Natural killer cell (primary cell): ENCODE measurements at regions not wholly inside any gene's neighbourhood (a gene's known extent, or its start where the extent isn't known, plus 50 kb on each side); places are given as distances from the start of the nearest gene placed in this dataset.

ENCODE experiments used
- ATAC-seq, 3 donors: fragments of 150-1000 bp in 2 of 3; fragments of 200-7000 bp in 1 of 3; cut with Tn5 transposase; 1 replicate in 1 of 3; 2 replicates in 2 of 3; pipeline ENCODE4 v1.10.0; 2021; ENCODE audit warnings: mild to moderate bottlenecking in 2 of 3, moderate library complexity in 2 of 3
- DNase-seq, 2 donors: peaks; one replicate each; pipeline versions ENCODE4 v3.0.0 to v3.0.0-alpha.2; 2013 to 2021; ENCODE audit warnings: mixed read lengths in 1 of 2
- H3K27ac ChIP-seq: one replicate; pipeline ENCODE4 v1.5.1; 2013; ENCODE audit warnings: mild to moderate bottlenecking, low read length
- H3K27me3 ChIP-seq: one replicate; pipeline ENCODE4 v1.6.1; 2013; ENCODE audit warnings: low read length; ENCODE audit not compliant: control insufficient read depth, insufficient read depth
- H3K36me3 ChIP-seq: one replicate; pipeline ENCODE4 v1.6.1; 2013; ENCODE audit warnings: low read length; ENCODE audit not compliant: control insufficient read depth, insufficient read depth
- H3K4me1 ChIP-seq: one replicate; pipeline ENCODE4 v1.6.1; 2013; ENCODE audit warnings: low read length; ENCODE audit not compliant: control insufficient read depth, insufficient read depth
- H3K4me3 ChIP-seq: one replicate; pipeline ENCODE4 v1.5.1; 2013; ENCODE audit warnings: low read length
- H3K9me3 ChIP-seq: one replicate; pipeline ENCODE4 v1.6.1; 2013; ENCODE audit warnings: low read length; ENCODE audit not compliant: control insufficient read depth, insufficient read depth
- H3K27ac Mint-ChIP-seq, 2 donors: one replicate each; pipeline ENCODE4 v1.8.0; 2022; ENCODE audit warnings: mild to moderate bottlenecking in 2 of 2, mixed read lengths in 2 of 2, moderate library complexity in 1 of 2
- H3K27me3 Mint-ChIP-seq, 2 donors: one replicate each; pipeline ENCODE4 v1.8.0; 2022; ENCODE audit warnings: low read depth in 2 of 2, mixed read lengths in 2 of 2
- H3K36me3 Mint-ChIP-seq: one replicate; pipeline ENCODE4 v1.8.0; 2022; ENCODE audit warnings: mixed read lengths
- H3K4me1 Mint-ChIP-seq, 2 donors: one replicate each; pipeline ENCODE4 v1.8.0; 2022; ENCODE audit warnings: mixed read lengths in 2 of 2
- H3K4me3 Mint-ChIP-seq: one replicate; pipeline ENCODE4 v1.8.0; 2022; ENCODE audit warnings: mild to moderate bottlenecking, moderate library complexity, mixed read lengths
- H3K9me3 Mint-ChIP-seq, 2 donors: one replicate each; pipeline ENCODE4 v1.8.0; 2022; ENCODE audit warnings: mixed read lengths in 2 of 2
- WGBS: methylation state at CpG from one replicate; pipeline ENCODE4 v1.1.7; 2013; ENCODE audit warnings: missing lambda C conversion rate; ENCODE audit not compliant: insufficient coverage; 5-methylcytosine and 5-hydroxymethylcytosine counted together
- intact Hi-C: fragments of 100-400 bp; cut with micrococcal nuclease; formaldehyde crosslinking; loops from one replicate; pipeline ENCODE4 v1.14.2; 2022
- TF ChIP-seq, protein P1 (sequence below): fragments of 200-600 bp; IDR thresholded peaks from one replicate; pipeline ENCODE4 v1.8.0; 2022; ENCODE audit warnings: antibody characterized with exemption

DNA sequence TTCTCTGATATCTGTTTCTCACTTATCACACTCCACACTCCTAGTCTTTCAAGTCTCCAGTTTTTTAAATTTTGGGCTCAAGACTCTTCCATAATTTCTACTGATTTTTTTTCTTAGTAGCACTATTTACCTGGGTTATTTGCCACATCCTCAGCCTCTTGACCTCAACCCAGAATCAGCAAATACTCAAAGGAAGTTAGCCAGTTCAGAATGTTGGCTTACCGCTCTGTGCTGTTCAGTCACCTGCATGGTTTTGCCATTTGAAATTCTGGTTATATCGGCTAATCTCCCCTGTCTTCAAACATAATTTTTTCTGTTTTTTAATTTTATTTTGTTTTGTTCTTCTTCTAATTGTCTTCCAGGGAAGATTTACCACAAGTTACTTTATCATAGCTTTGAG, 412.6 kb downstream of the PTH2R start:
- Mint-ChIP-seq H3K4me3 (no peak overlapping the region), H3K9me3 (peaks cover 0 to 6% of the 10 kb centered on the region in 2 donors), H3K36me3 (no peaks in the 10 kb centered on the region), H3K4me1 (no peaks in the 10 kb centered on the region), H3K27me3 (no peaks in the 10 kb centered on the region), H3K27ac (no peak overlapping the region)
- no peak overlapping the region for H3K27ac ChIP-seq
- intact Hi-C loops = no loop called here
- H3K9me3 ChIP-seq = no peaks in the 10 kb centered on the region
- H3K27me3 ChIP-seq = no peaks in the 10 kb centered on the region
- no peak overlapping the region for H3K4me3 ChIP-seq
- TF ChIP-seq, protein P1, sequence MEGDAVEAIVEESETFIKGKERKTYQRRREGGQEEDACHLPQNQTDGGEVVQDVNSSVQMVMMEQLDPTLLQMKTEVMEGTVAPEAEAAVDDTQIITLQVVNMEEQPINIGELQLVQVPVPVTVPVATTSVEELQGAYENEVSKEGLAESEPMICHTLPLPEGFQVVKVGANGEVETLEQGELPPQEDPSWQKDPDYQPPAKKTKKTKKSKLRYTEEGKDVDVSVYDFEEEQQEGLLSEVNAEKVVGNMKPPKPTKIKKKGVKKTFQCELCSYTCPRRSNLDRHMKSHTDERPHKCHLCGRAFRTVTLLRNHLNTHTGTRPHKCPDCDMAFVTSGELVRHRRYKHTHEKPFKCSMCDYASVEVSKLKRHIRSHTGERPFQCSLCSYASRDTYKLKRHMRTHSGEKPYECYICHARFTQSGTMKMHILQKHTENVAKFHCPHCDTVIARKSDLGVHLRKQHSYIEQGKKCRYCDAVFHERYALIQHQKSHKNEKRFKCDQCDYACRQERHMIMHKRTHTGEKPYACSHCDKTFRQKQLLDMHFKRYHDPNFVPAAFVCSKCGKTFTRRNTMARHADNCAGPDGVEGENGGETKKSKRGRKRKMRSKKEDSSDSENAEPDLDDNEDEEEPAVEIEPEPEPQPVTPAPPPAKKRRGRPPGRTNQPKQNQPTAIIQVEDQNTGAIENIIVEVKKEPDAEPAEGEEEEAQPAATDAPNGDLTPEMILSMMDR = no peak
- WGBS = 82% methylated on average over 1 of the region's 2 CpGs
- ATAC-seq (no peak), DNase-seq (no peak)
- no peaks in the 10 kb centered on the region for H3K4me1 ChIP-seq
- H3K36me3 ChIP-seq = no peaks in the 10 kb centered on the region

DNA sequence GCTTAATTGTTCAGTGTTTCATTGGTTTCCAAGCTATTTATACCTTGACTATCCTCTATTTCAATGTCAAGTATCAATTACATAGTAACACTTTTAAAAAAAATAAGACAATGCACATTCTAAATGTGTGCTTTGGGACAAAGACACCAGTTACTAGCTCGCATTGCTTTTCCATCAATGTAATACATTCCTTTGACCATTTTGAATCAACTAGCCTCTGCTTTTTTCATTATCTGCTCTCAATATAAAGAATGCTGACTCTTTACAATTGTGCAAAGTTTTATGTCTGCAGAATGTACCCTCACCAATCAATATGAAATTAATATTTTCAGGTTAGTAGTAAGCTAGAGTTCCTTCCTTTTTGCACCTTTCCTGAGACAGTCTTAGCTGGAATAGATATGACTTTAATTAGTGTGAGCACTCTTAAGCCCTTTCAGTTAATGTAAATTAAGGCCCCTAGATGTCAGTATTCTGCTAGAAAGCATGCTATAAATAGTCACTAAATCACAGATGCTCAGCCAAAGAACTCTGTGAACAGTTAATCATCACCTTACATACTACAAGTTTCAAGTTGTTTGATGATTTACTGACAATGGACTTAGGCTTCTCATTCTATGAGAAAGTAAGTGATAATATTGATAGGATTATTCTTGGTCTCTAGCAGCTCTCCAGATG, 413.6 kb downstream of the PTH2R start:
- ATAC-seq (no peak), DNase-seq (no peak)
- WGBS = 80% methylated on average over 1 of the region's 1 CpG
- H3K27me3 ChIP-seq = no peaks in the 10 kb centered on the region
- H3K36me3 ChIP-seq = no peaks in the 10 kb centered on the region
- no peaks in the 10 kb centered on the region for H3K4me1 Mint-ChIP-seq
- no peaks in the 10 kb centered on the region for H3K27me3 Mint-ChIP-seq
- no peaks in the 10 kb centered on the region for H3K36me3 Mint-ChIP-seq
- intact Hi-C loops = no loop called here
- no peak overlapping the region for H3K27ac ChIP-seq
- H3K4me3 Mint-ChIP-seq = no peak overlapping the region
- no peaks in the 10 kb centered on the region for H3K4me1 ChIP-seq
- TF ChIP-seq, protein P1 = no peak
- no peak overlapping the region for H3K27ac Mint-ChIP-seq
- H3K9me3 ChIP-seq = no peaks in the 10 kb centered on the region
- H3K9me3 Mint-ChIP-seq = peaks cover 0 to 8% of the 10 kb centered on the region in 2 donors
- H3K4me3 ChIP-seq = no peak overlapping the region

DNA sequence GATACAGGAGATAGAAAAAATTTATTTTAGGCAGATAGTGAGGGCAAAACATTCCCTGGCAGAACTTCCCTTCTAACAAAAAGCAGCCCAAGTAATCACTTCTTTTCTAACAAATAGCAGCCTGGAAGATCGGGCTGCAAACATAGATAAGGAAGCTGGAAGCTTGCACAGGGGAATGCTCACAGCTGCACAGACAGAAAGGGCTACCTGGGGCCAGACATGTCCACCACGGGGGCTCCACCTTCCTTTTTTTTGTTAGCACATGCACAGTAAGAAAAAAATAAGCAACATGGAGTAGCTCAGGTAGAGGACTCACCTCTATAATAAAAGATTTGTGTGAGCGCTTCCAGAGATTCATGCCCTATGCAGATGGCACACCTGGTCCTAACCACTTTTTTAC, 420.5 kb downstream of the PTH2R start:
- intact Hi-C loops = no loop called here
- 37% methylated on average over 3 of the region's 3 CpGs for WGBS
- H3K27ac ChIP-seq = no peak overlapping the region
- H3K36me3 ChIP-seq = no peaks in the 10 kb centered on the region
- H3K4me1 Mint-ChIP-seq = no peaks in the 10 kb centered on the region
- ATAC-seq (no peak), DNase-seq (no peak)
- H3K27me3 ChIP-seq = no peaks in the 10 kb centered on the region
- TF ChIP-seq, protein P1 = no peak
- H3K9me3 Mint-ChIP-seq = peaks cover 10 to 18% of the 10 kb centered on the region in 2 donors
- H3K27me3 Mint-ChIP-seq = no peaks in the 10 kb centered on the region
- H3K27ac Mint-ChIP-seq = no peak overlapping the region
- H3K4me3 ChIP-seq = no peak overlapping the region
- H3K9me3 ChIP-seq = no peaks in the 10 kb centered on the region
- no peak overlapping the region for H3K4me3 Mint-ChIP-seq
- no peaks in the 10 kb centered on the region for H3K4me1 ChIP-seq
- H3K36me3 Mint-ChIP-seq = peaks cover 11% of the 10 kb centered on the region

DNA sequence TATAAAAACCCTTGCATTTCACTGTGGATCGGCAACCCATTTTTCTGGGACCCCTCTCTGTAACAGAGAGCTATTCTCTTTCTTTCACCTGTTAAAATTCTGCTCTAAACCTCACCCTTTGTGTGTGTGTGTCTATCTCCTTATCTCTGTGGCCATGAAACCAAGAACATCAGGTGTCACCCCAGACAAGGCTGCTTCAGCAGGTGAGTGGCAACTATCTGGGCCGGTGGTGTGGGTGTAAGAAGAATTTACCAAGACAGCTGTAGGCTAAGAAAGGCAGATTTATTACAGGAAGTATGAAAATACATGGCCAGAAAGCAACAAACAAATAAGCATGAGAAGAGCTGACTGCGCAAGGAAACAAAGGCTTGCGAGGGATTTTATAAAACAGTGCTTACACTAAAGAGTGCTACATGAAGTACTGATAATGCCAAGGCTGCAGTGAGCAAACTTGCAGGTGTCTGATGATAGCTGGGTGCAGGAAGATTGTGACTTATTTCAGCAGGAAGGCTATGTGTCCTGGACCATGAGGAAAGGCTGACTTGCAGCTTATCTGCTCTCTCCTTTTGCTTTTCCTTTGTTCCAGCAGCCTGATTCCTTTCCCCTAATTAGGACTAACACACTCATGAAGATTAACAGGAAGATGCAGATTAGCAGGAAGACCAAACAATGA, 421.1 kb downstream of the PTH2R start:
- Histone ChIP-seq H3K27ac (no peak overlapping the region), H3K9me3 (no peaks in the 10 kb centered on the region), H3K4me3 (no peak overlapping the region), H3K36me3 (no peaks in the 10 kb centered on the region), H3K27me3 (no peaks in the 10 kb centered on the region), H3K4me1 (no peaks in the 10 kb centered on the region)
- Mint-ChIP-seq H3K27me3 (no peaks in the 10 kb centered on the region), H3K9me3 (peaks cover 10 to 20% of the 10 kb centered on the region in 2 donors), H3K4me1 (no peaks in the 10 kb centered on the region), H3K4me3 (no peak overlapping the region), H3K27ac (no peak overlapping the region), H3K36me3 (peaks cover 11% of the 10 kb centered on the region)
- no peak for DNase-seq
- ATAC-seq = no peak
- WGBS = 61% methylated on average over 4 of the region's 4 CpGs
- TF ChIP-seq, protein P1 = no peak
- intact Hi-C loops = no loop called here
